H54 (cell line): ENCODE measurements at regions not wholly inside any gene's neighbourhood (a gene's known extent, or its start where the extent isn't known, plus 50 kb on each side); places are given as distances from the start of the nearest gene placed in this dataset.
A peak's percentile ranks its signal among the peaks of the same experiment; 100 is the strongest.

ENCODE experiments used
- DNase-seq: peaks from one replicate; pipeline ENCODE4 v3.0.0; 2011; ENCODE audit warnings: low spot score, mixed read lengths; ENCODE audit not compliant: insufficient read length
- FAIRE-seq: peaks from 3 replicates; lab custom pipeline; 2011; peaks lifted over from hg19 to GRCh38; lab: Jason Lieb, UNC
- POLR2A ChIP-seq: IDR thresholded peaks from 2 replicates; pipeline ENCODE4 v1.6.1; 2011; ENCODE audit warnings: low read depth, mild to moderate bottlenecking, low read length

GRCh38 chr11:19326499-19326898 lies 85.8 kb upstream of the E2F8 start:
- TF ChIP-seq POLR2A = no peak
- FAIRE-seq = no peak
- no peak for DNase-seq

GRCh38 chr11:19323502-19323901 lies 82.8 kb upstream of the E2F8 start:
- TF ChIP-seq POLR2A = no peak
- FAIRE-seq (no peak), DNase-seq (no peak)

DNA sequence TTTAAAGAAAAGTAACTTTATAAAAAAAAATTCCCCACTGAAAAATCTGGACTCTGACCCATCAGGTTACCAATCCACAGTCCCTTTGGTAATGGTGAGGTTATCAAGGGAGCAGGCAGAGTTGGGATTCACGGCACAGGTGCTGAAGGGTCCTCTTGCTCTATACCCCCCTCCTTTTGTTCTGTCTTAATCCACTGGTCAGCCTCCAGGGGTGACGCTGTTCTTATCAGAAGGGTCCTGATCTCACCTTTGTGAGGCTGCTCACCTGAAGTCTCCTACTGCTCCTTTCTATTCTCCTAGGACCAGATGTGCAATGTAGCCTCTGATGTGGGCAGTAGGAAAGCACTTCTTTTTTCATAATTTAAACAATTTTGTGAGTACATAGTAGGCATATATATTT lies 80.6 kb upstream of the E2F8 start:
- no peak for FAIRE-seq
- no peak for TF ChIP-seq POLR2A

GRCh38 chr11:19320827-19321226 lies 80.1 kb upstream of the E2F8 start:
- TF ChIP-seq POLR2A = no peak
- no peak for FAIRE-seq
- DNase-seq = no peak

More for the DNA sequence above, 80.6 kb upstream of the E2F8 start:
- no peak for DNase-seq

DNA sequence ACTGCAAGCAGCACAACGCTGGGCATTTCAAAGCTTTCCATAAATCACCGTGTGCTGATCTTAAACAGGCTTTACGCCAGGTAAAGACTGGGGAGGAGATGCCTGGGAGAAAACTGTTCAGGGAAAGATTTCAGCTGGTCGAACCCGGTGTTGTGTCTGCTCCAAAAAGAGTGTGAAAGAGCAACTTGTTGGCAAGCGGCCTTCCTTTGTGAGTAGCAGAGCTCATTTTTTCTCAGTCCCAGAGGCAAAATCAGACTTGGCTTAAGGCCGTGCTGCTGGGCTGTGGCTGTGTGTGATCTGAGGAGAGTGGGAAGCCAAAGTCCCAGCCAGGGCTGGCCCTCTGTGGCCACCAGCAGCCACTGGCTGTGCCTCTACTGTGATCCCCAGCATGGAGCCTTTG lies 75.7 kb upstream of the E2F8 start:
- DNase-seq (no peak), FAIRE-seq (no peak)
- no peak for TF ChIP-seq POLR2A

DNA sequence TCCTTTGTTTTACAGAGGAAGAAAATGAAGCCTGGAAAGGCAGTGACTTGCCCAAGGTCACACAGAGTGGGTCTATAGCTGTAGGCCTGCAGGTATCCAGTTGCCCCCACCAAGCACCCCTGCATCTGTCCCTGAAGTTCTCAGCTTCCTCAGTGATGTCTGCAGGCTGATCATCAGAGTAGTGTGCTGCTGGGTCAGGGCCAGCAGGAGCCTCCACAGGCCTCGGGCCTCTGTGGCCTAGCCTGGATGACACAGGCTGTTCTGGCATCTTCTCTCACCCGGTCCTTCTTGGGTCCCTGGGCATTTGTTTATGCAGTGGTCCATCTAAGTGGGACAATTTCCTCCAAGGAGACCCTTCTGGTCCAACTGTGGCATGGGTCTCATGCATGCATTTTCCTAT lies 74.8 kb upstream of the E2F8 start:
- no peak for TF ChIP-seq POLR2A
- no peak for FAIRE-seq
- DNase-seq = no peak

GRCh38 chr11:19313140-19313539 lies 72.4 kb upstream of the E2F8 start:
- TF ChIP-seq POLR2A = no peak
- DNase-seq (no peak), FAIRE-seq (no peak)

- DNase-seq = peak; percentile 57
- FAIRE-seq = no peak
- TF ChIP-seq POLR2A = no peak
These were observed 70.7 kb upstream of the E2F8 start for GRCh38 chr11:19311308-19312030.

DNA sequence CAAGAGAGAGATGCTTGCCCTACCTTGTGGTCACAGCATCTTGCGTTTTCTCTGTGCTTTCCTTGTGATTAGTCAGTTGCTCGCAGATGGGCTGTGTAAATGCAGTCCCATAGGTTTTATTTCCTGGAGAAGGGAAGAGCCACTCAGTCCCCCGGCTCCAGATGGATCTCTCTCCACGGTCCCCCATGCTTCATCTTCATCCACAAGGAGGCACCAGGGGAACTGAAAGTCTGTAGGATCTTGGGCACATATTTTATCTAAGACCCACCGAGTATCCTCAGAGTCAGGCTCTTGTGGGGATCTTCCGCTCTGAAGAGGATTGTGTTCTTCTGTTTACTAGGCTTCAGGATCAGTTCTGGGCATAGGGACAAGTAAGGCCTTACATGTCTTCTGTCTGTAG lies 66.8 kb upstream of the E2F8 start:
- FAIRE-seq = no peak
- DNase-seq = no peak
- no peak for TF ChIP-seq POLR2A

GRCh38 chr11:19306179-19306944 lies 65.6 kb upstream of the E2F8 start:
- no peak for TF ChIP-seq POLR2A
- DNase-seq (no peak), FAIRE-seq (no peak)

DNA sequence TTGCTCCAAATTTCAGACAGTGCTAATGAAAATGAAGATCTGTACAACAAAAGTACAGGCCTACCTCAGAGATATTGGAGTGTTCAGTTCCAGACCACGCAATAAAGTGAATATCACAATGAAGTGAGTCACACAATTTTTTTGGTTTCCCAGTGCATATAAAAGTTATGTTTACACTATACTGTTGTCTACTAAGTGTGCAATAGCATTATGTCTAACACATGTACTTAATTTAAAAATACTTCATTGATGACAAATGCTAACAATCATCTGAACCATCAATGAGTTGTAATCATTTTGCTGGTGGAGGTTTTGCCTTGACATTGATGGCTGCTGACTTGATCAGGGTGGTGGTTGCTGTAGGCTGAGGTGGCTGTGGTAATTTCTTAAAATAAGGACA lies 60.6 kb upstream of the E2F8 start:
- DNase-seq = no peak
- FAIRE-seq = no peak
- TF ChIP-seq POLR2A = no peak

GRCh38 chr11:19294444-19294843 lies 53.7 kb upstream of the E2F8 start:
- DNase-seq = no peak
- TF ChIP-seq POLR2A = no peak
- FAIRE-seq = no peak

GRCh38 chr11:19291064-19291463 lies 50.3 kb upstream of the E2F8 start:
- no peak for FAIRE-seq
- no peak for DNase-seq
- TF ChIP-seq POLR2A = no peak
